GM11168 (cell line): ENCODE measurements at regions not wholly inside any gene's neighbourhood (a gene's known extent, or its start where the extent isn't known, plus 50 kb on each side); places are given as distances from the start of the nearest gene placed in this dataset.

ENCODE experiments used
- in situ Hi-C: fragments of 300-500 bp; cut with MboI; formaldehyde crosslinking; loops from one replicate; pipeline ENCODE4 v1.12.0; 2022; ENCODE audit warnings: low sequenced_read_pairs; ENCODE audit not compliant: unreplicated experiment

GRCh38 chr3:82353306-82354171 is 592.1 kb upstream of the GBE1 start:
- in situ Hi-C loops = no loop called here

- in situ Hi-C loops = no loop called here
These were observed 586.1 kb upstream of the GBE1 start for GRCh38 chr3:82347585-82347984.

- in situ Hi-C loops = no loop called here
These were observed 581.1 kb upstream of the GBE1 start for GRCh38 chr3:82342521-82342920.

GRCh38 chr3:82329300-82329699 is 567.9 kb upstream of the GBE1 start:
- in situ Hi-C loops = no loop called here

GRCh38 chr3:82311901-82312300 is 550.5 kb upstream of the GBE1 start:
- in situ Hi-C loops = no loop called here

- in situ Hi-C loops = no loop called here
These were observed 547.3 kb upstream of the GBE1 start for GRCh38 chr3:82308755-82309154.

GRCh38 chr3:82306189-82306588 is 544.7 kb upstream of the GBE1 start:
- in situ Hi-C loops = no loop called here

- in situ Hi-C loops = no loop called here
These were observed 533.2 kb upstream of the GBE1 start for GRCh38 chr3:82294609-82295008.

- in situ Hi-C loops = no loop called here
These were observed 532.4 kb upstream of the GBE1 start for GRCh38 chr3:82293867-82294266.

- in situ Hi-C loops = no loop called here
These were observed 532.0 kb upstream of the GBE1 start for GRCh38 chr3:82293435-82293834.

GRCh38 chr3:82287562-82287961 is 526.1 kb upstream of the GBE1 start:
- in situ Hi-C loops = no loop called here

GRCh38 chr3:82281205-82281604 is 519.8 kb upstream of the GBE1 start:
- in situ Hi-C loops = no loop called here

- in situ Hi-C loops = no loop called here
These were observed 515.5 kb upstream of the GBE1 start for GRCh38 chr3:82276992-82277391.

- in situ Hi-C loops = no loop called here
These were observed 513.5 kb upstream of the GBE1 start for GRCh38 chr3:82274897-82275296.

GRCh38 chr3:82265747-82266146 is 504.3 kb upstream of the GBE1 start:
- in situ Hi-C loops = no loop called here

- in situ Hi-C loops = no loop called here
These were observed 500.7 kb upstream of the GBE1 start for GRCh38 chr3:82262193-82262592.

- in situ Hi-C loops = no loop called here
These were observed 500.2 kb upstream of the GBE1 start for GRCh38 chr3:82261637-82262036.

GRCh38 chr3:82261013-82261412 is 499.6 kb upstream of the GBE1 start:
- in situ Hi-C loops = no loop called here

GRCh38 chr3:82259994-82260393 is 498.5 kb upstream of the GBE1 start:
- in situ Hi-C loops = no loop called here

- in situ Hi-C loops = no loop called here
These were observed 478.9 kb upstream of the GBE1 start for GRCh38 chr3:82240322-82240721.

- in situ Hi-C loops = no loop called here
These were observed 474.8 kb upstream of the GBE1 start for GRCh38 chr3:82236257-82236656.

GRCh38 chr3:82229397-82229796 is 468.0 kb upstream of the GBE1 start:
- in situ Hi-C loops = no loop called here
